MG63 (cell line): ENCODE measurements at regions not wholly inside any gene's neighbourhood (a gene's known extent, or its start where the extent isn't known, plus 50 kb on each side); places are given as distances from the start of the nearest gene placed in this dataset.
A peak's percentile ranks its signal among the peaks of the same experiment; 100 is the strongest.
"Not testable (repeated sequence)": the region's sequence is repeated elsewhere in the genome, so short reads cannot be mapped to it uniquely, and the experiment has no call there.

Experiments
- DNase-seq: peaks from one replicate; pipeline ENCODE4 v3.0.0-alpha.2; 2020
- H3K27me3 ChIP-seq: fragments of 250-450 bp; sonication (Bioruptor Pico); 2 replicates; pipeline ENCODE4 v1.5.1; 2020; ENCODE audit warnings: mild to moderate bottlenecking, moderate library complexity
- H3K36me3 ChIP-seq: fragments of 250-450 bp; sonication (Bioruptor Pico); 2 replicates; pipeline ENCODE4 v1.5.1; 2020; ENCODE audit warnings: mild to moderate bottlenecking, moderate library complexity
- H3K4me3 ChIP-seq: fragments of 250-450 bp; sonication (Bioruptor Pico); 2 replicates; pipeline ENCODE4 v1.5.1; 2020; ENCODE audit warnings: mild to moderate bottlenecking, moderate library complexity
- H3K9me3 ChIP-seq: fragments of 250-450 bp; sonication (Bioruptor Pico); 2 replicates; pipeline ENCODE4 v1.5.1; 2020; ENCODE audit warnings: mild to moderate bottlenecking, moderate library complexity

- no peaks in the 10 kb centered on the region for H3K9me3 ChIP-seq
- no peaks in the 10 kb centered on the region for H3K27me3 ChIP-seq
- no peak overlapping the region for H3K4me3 ChIP-seq
- DNase-seq = peak; percentile 46
- no peaks in the 10 kb centered on the region for H3K36me3 ChIP-seq
These were observed 91.0 kb upstream of the FAM20C start for GRCh38 chr7:101146-102046.

GRCh38 chr7:102047-102711 lies 90.2 kb upstream of the FAM20C start:
- no peak for DNase-seq
- Histone ChIP-seq H3K9me3 (no peaks in the 10 kb centered on the region), H3K4me3 (no peak overlapping the region), H3K27me3 (no peaks in the 10 kb centered on the region), H3K36me3 (no peaks in the 10 kb centered on the region)

- Histone ChIP-seq H3K4me3 (no peak overlapping the region), H3K36me3 (no peaks in the 10 kb centered on the region), H3K27me3 (no peaks in the 10 kb centered on the region), H3K9me3 (no peaks in the 10 kb centered on the region)
- DNase-seq = no peak
These were observed 89.7 kb upstream of the FAM20C start for GRCh38 chr7:102721-103120.

- H3K27me3 ChIP-seq, H3K36me3 ChIP-seq, H3K9me3 ChIP-seq, DNase-seq, H3K4me3 ChIP-seq: not testable (repeated sequence)
These were observed 88.4 kb upstream of the FAM20C start for GRCh38 chr7:103981-104380.

- Histone ChIP-seq H3K27me3 (no peaks in the 10 kb centered on the region), H3K36me3 (no peaks in the 10 kb centered on the region), H3K4me3 (no peak overlapping the region), H3K9me3 (no peaks in the 10 kb centered on the region)
- DNase-seq = no peak
These were observed 87.4 kb upstream of the FAM20C start for GRCh38 chr7:105002-105401.

- Histone ChIP-seq H3K9me3 (no peaks in the 10 kb centered on the region), H3K36me3 (no peaks in the 10 kb centered on the region), H3K27me3 (no peaks in the 10 kb centered on the region), H3K4me3 (no peak overlapping the region)
- DNase-seq = no peak
These were observed 86.0 kb upstream of the FAM20C start for GRCh38 chr7:106356-106755.

GRCh38 chr7:107233-107632 lies 85.1 kb upstream of the FAM20C start:
- no peaks in the 10 kb centered on the region for H3K27me3 ChIP-seq
- no peak overlapping the region for H3K4me3 ChIP-seq
- H3K36me3 ChIP-seq = no peaks in the 10 kb centered on the region
- DNase-seq = no peak
- H3K9me3 ChIP-seq = peaks cover 4% of the 10 kb centered on the region; the same call in 1 of the 2 replicates

GRCh38 chr7:107907-108306 lies 84.5 kb upstream of the FAM20C start:
- H3K9me3 ChIP-seq = peaks cover 4% of the 10 kb centered on the region; the same call in 1 of the 2 replicates
- no peak for DNase-seq

GRCh38 chr7:109094-109493 lies 83.3 kb upstream of the FAM20C start:
- no peak for DNase-seq

More at GRCh38 chr7:107907-108306, 84.5 kb upstream of the FAM20C start:
- Histone ChIP-seq H3K36me3 (no peaks in the 10 kb centered on the region), H3K27me3 (no peaks in the 10 kb centered on the region), H3K4me3 (no peak overlapping the region)

GRCh38 chr7:109898-110556 lies 82.3 kb upstream of the FAM20C start:
- no peak for DNase-seq
- Histone ChIP-seq H3K27me3 (no peaks in the 10 kb centered on the region), H3K36me3 (no peaks in the 10 kb centered on the region), H3K9me3 (peaks cover 20% of the 10 kb centered on the region), H3K4me3 (no peak overlapping the region)

More at GRCh38 chr7:109094-109493, 83.3 kb upstream of the FAM20C start:
- Histone ChIP-seq H3K27me3 (no peaks in the 10 kb centered on the region), H3K36me3 (no peaks in the 10 kb centered on the region), H3K4me3 (no peak overlapping the region), H3K9me3 (peaks cover 11% of the 10 kb centered on the region)

- Histone ChIP-seq H3K4me3 (no peak overlapping the region), H3K36me3 (no peaks in the 10 kb centered on the region), H3K27me3 (no peaks in the 10 kb centered on the region), H3K9me3 (peaks cover 20% of the 10 kb centered on the region)
- no peak for DNase-seq
These were observed 81.7 kb upstream of the FAM20C start for GRCh38 chr7:110557-111232.

- DNase-seq = no peak
- H3K27me3 ChIP-seq = no peaks in the 10 kb centered on the region
- H3K9me3 ChIP-seq = peaks cover 20% of the 10 kb centered on the region
- H3K4me3 ChIP-seq = no peak overlapping the region
- H3K36me3 ChIP-seq = no peaks in the 10 kb centered on the region
These were observed 80.8 kb upstream of the FAM20C start for GRCh38 chr7:111591-111990.

- H3K36me3 ChIP-seq = no peaks in the 10 kb centered on the region
- DNase-seq = no peak
- no peaks in the 10 kb centered on the region for H3K27me3 ChIP-seq
These were observed 79.5 kb upstream of the FAM20C start for GRCh38 chr7:112881-113280.

GRCh38 chr7:115274-115911 lies 77.0 kb upstream of the FAM20C start:
- peak; percentile 21 for DNase-seq
- Histone ChIP-seq H3K4me3 (no peak overlapping the region), H3K27me3 (no peaks in the 10 kb centered on the region), H3K36me3 (no peaks in the 10 kb centered on the region), H3K9me3 (peaks cover 20% of the 10 kb centered on the region)

More at GRCh38 chr7:112881-113280, 79.5 kb upstream of the FAM20C start:
- H3K4me3 ChIP-seq = no peak overlapping the region
- peaks cover 20% of the 10 kb centered on the region for H3K9me3 ChIP-seq

- H3K9me3 ChIP-seq = peaks cover 20% of the 10 kb centered on the region
- H3K4me3 ChIP-seq = no peak overlapping the region
- no peaks in the 10 kb centered on the region for H3K27me3 ChIP-seq
- no peak for DNase-seq
- H3K36me3 ChIP-seq = no peaks in the 10 kb centered on the region
These were observed 76.0 kb upstream of the FAM20C start for GRCh38 chr7:116188-116981.
